Astrocyte (in vitro differentiated cells and primary cell): ENCODE measurements at regions not wholly inside any gene's neighbourhood (a gene's known extent, or its start where the extent isn't known, plus 50 kb on each side); places are given as distances from the start of the nearest gene placed in this dataset.
A peak's percentile ranks its signal among the peaks of the same experiment; 100 is the strongest.

Source experiments
- DNase-seq: peaks from one replicate; pipeline ENCODE4 v3.0.0-alpha.2; 2010; ENCODE audit warnings: low read depth
- FAIRE-seq: peaks from 2 replicates; lab custom pipeline; 2011; peaks lifted over from hg19 to GRCh38; lab: Jason Lieb, UNC
- H2AFZ ChIP-seq: 2 replicates; pipeline ENCODE4 v1.6.0; 2012; ENCODE audit warnings: low read depth, low read length, inconsistent platforms
- H3K27ac ChIP-seq: 2 replicates; pipeline ENCODE4 v1.5.1; 2011; ENCODE audit warnings: low read depth, low read length, inconsistent platforms
- H3K27me3 ChIP-seq: 2 replicates; pipeline ENCODE4 v1.6.0; 2011; ENCODE audit warnings: low read length, inconsistent platforms; ENCODE audit not compliant: insufficient read depth
- H3K36me3 ChIP-seq: 2 replicates; pipeline ENCODE4 v1.5.1; 2011; ENCODE audit warnings: low read length, inconsistent platforms; ENCODE audit not compliant: insufficient read depth
- H3K4me1 ChIP-seq: 2 replicates; pipeline ENCODE4 v1.5.1; 2011; ENCODE audit warnings: low read length, inconsistent platforms; ENCODE audit not compliant: insufficient read depth
- H3K4me2 ChIP-seq: 2 replicates; pipeline ENCODE4 v1.6.0; 2012; ENCODE audit warnings: low read length, inconsistent platforms
- H3K4me3 ChIP-seq: 2 replicates; pipeline ENCODE4 v1.5.1; 2011; ENCODE audit warnings: low read depth, mild to moderate bottlenecking, low read length, inconsistent platforms; ENCODE audit not compliant: insufficient read depth
- H3K79me2 ChIP-seq: 2 replicates; pipeline ENCODE4 v1.6.0; 2012; ENCODE audit warnings: mild to moderate bottlenecking, low read length, inconsistent platforms; ENCODE audit not compliant: insufficient read depth
- H3K9ac ChIP-seq: 2 replicates; pipeline ENCODE4 v1.6.0; 2012; ENCODE audit warnings: mild to moderate bottlenecking, low read length, inconsistent platforms
- H3K9me3 ChIP-seq: 2 replicates; pipeline ENCODE4 v1.5.1; 2012; ENCODE audit warnings: low read depth, mild to moderate bottlenecking, low read length, inconsistent platforms; ENCODE audit not compliant: insufficient read depth
- H4K20me1 ChIP-seq: 2 replicates; pipeline ENCODE4 v1.6.0; 2012; ENCODE audit warnings: low read length, inconsistent platforms; ENCODE audit not compliant: insufficient read depth
- H3K27ac Mint-ChIP-seq: one replicate; pipeline ENCODE4 v1.8.0; 2021; ENCODE audit warnings: mild to moderate bottlenecking, mixed read lengths; ENCODE audit not compliant: unreplicated experiment
- H3K27me3 Mint-ChIP-seq: one replicate; pipeline ENCODE4 v1.8.0; 2021; ENCODE audit warnings: low read depth, mixed read lengths; ENCODE audit not compliant: unreplicated experiment
- H3K36me3 Mint-ChIP-seq: one replicate; pipeline ENCODE4 v1.8.0; 2021; ENCODE audit warnings: low read depth, mixed read lengths; ENCODE audit not compliant: unreplicated experiment
- H3K4me1 Mint-ChIP-seq: one replicate; pipeline ENCODE4 v1.8.0; 2021; ENCODE audit warnings: low read depth, mixed read lengths; ENCODE audit not compliant: unreplicated experiment
- H3K4me3 Mint-ChIP-seq: one replicate; pipeline ENCODE4 v1.8.0; 2021; ENCODE audit warnings: mild to moderate bottlenecking, moderate library complexity, mixed read lengths; ENCODE audit not compliant: unreplicated experiment
- H3K9me3 Mint-ChIP-seq: one replicate; pipeline ENCODE4 v1.8.0; 2021; ENCODE audit warnings: mild to moderate bottlenecking, mixed read lengths; ENCODE audit not compliant: unreplicated experiment
- EZH2 ChIP-seq: IDR thresholded peaks from 2 replicates; pipeline ENCODE4 v1.6.1; 2012; ENCODE audit warnings: mild to moderate bottlenecking, low read length, inconsistent platforms; ENCODE audit not compliant: insufficient read depth
- TF ChIP-seq, protein P1 (sequence below): IDR thresholded peaks from 2 replicates; pipeline ENCODE4 v1.5.1; 2011; ENCODE audit warnings: low read depth, mild to moderate bottlenecking, inconsistent platforms, low read length, moderate library complexity; ENCODE audit not compliant: insufficient read depth

GRCh38 chr2:149679286-149679685 lies 91.7 kb upstream of the MMADHC start:
- TF ChIP-seq, protein P1, sequence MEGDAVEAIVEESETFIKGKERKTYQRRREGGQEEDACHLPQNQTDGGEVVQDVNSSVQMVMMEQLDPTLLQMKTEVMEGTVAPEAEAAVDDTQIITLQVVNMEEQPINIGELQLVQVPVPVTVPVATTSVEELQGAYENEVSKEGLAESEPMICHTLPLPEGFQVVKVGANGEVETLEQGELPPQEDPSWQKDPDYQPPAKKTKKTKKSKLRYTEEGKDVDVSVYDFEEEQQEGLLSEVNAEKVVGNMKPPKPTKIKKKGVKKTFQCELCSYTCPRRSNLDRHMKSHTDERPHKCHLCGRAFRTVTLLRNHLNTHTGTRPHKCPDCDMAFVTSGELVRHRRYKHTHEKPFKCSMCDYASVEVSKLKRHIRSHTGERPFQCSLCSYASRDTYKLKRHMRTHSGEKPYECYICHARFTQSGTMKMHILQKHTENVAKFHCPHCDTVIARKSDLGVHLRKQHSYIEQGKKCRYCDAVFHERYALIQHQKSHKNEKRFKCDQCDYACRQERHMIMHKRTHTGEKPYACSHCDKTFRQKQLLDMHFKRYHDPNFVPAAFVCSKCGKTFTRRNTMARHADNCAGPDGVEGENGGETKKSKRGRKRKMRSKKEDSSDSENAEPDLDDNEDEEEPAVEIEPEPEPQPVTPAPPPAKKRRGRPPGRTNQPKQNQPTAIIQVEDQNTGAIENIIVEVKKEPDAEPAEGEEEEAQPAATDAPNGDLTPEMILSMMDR, result no peak
- no peak for TF ChIP-seq EZH2
- H3K9ac ChIP-seq, result no peak overlapping the region
- no peak overlapping the region for H3K4me3 ChIP-seq
- no peaks in the 10 kb centered on the region for H4K20me1 ChIP-seq
- Mint-ChIP-seq H3K36me3 (peaks cover 2% of the 10 kb centered on the region), H3K27me3 (no peaks in the 10 kb centered on the region), H3K27ac (peak overlapping the region; percentile 38), H3K4me3 (no peak overlapping the region), H3K4me1 (peaks cover 6% of the 10 kb centered on the region), H3K9me3 (peaks cover 5% of the 10 kb centered on the region)
- FAIRE-seq (no peak), DNase-seq (peak; percentile 49)
- H2AFZ ChIP-seq, result no peak overlapping the region
- no peaks in the 10 kb centered on the region for H3K36me3 ChIP-seq
- no peak overlapping the region for H3K27ac ChIP-seq
- no peaks in the 10 kb centered on the region for H3K27me3 ChIP-seq
- no peaks in the 10 kb centered on the region for H3K4me1 ChIP-seq
- no peak overlapping the region for H3K4me2 ChIP-seq
- H3K79me2 ChIP-seq, result no peaks in the 10 kb centered on the region
- no peaks in the 10 kb centered on the region for H3K9me3 ChIP-seq

DNA sequence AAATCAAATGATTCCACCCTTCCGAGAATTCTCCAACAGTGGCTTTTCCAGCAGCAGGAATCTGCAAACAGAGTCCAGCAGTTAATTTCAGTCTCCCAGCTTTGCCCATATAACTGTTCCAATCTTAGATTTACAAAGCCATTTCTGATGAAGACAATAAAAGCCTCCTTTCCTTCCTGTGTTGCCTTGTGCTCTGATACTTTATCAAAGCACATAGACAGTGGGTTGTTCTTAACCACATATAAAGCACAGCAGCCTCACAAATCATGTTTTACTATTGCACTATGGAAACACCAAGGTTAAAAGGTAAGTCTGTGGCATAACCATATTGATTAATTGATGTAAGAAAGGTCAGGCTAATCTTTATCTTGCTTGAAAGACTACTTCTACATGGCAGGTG lies 89.8 kb upstream of the MMADHC start:
- DNase-seq (no peak), FAIRE-seq (peak; percentile 43)
- H2AFZ ChIP-seq, result no peak overlapping the region
- TF ChIP-seq EZH2, result no peak
- TF ChIP-seq, protein P1, result no peak
- Mint-ChIP-seq H3K27me3 (no peaks in the 10 kb centered on the region), H3K9me3 (peaks cover 5% of the 10 kb centered on the region), H3K4me3 (no peak overlapping the region), H3K4me1 (peaks cover 6% of the 10 kb centered on the region), H3K36me3 (peaks cover 2% of the 10 kb centered on the region), H3K27ac (no peak overlapping the region)
- H3K4me3 ChIP-seq, result no peak overlapping the region
- H3K27me3 ChIP-seq, result no peaks in the 10 kb centered on the region
- no peak overlapping the region for H3K9ac ChIP-seq
- H3K27ac ChIP-seq, result no peak overlapping the region
- H3K9me3 ChIP-seq, result no peaks in the 10 kb centered on the region
- H3K4me2 ChIP-seq, result no peak overlapping the region
- H4K20me1 ChIP-seq, result no peaks in the 10 kb centered on the region
- H3K36me3 ChIP-seq, result no peaks in the 10 kb centered on the region
- H3K4me1 ChIP-seq, result no peaks in the 10 kb centered on the region
- H3K79me2 ChIP-seq, result no peaks in the 10 kb centered on the region

DNA sequence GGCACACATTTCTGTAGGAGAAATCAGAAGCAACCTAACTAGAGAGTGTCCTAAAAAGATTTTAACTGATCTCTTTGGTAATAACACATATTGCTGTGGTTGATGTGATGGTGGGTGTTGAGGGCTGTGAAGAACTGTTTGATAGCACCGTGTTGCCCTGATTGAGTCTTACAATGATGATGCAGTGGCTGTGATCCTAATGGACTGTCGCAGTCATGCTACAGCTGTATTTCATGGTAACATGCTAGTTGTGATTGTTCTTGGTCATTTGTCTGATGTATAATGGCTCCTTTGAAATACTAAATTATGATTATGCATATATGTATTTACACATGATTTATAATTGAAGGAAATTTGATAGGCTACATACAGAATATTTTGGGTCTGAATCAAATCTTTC lies 82.5 kb upstream of the MMADHC start:
- H3K27me3 Mint-ChIP-seq, result no peaks in the 10 kb centered on the region
- Histone ChIP-seq H3K36me3 (no peaks in the 10 kb centered on the region), H4K20me1 (no peaks in the 10 kb centered on the region)

More for the DNA sequence above, 82.5 kb upstream of the MMADHC start:
- DNase-seq (no peak), FAIRE-seq (no peak)
- TF ChIP-seq EZH2, result no peak
- TF ChIP-seq, protein P1, result no peak
- H3K4me3 ChIP-seq, result no peak overlapping the region
- H3K9me3 ChIP-seq, result no peaks in the 10 kb centered on the region
- Mint-ChIP-seq H3K4me3 (no peak overlapping the region), H3K4me1 (peaks cover 4% of the 10 kb centered on the region), H3K27ac (no peak overlapping the region), H3K36me3 (no peaks in the 10 kb centered on the region), H3K9me3 (no peaks in the 10 kb centered on the region)
- no peaks in the 10 kb centered on the region for H3K79me2 ChIP-seq
- H3K27me3 ChIP-seq, result no peaks in the 10 kb centered on the region
- H3K9ac ChIP-seq, result no peak overlapping the region
- no peak overlapping the region for H3K4me2 ChIP-seq
- no peak overlapping the region for H2AFZ ChIP-seq
- H3K27ac ChIP-seq, result no peak overlapping the region
- no peaks in the 10 kb centered on the region for H3K4me1 ChIP-seq
